ENCODE measurements at regions not wholly inside any gene's neighbourhood (a gene's known extent, or its start where the extent isn't known, plus 50 kb on each side); places are given as distances from the start of the nearest gene placed in this dataset.

- TF ChIP-seq CTCF (IDR thresholded peaks at IDR 0.05): peak; percentile 28 to 69 (median 54)
- TF ChIP-seq POLR2A (IDR thresholded peaks at IDR 0.05): no peak
Observed at GRCh38 chr7:85554236-85555178, 367.7 kb upstream of the SEMA3D start.
